Activated T-cell treated with anti-CD3 and anti-CD28 coated beads, Interleukin-2, amount 50 U/mL, for 4 hours (primary cell): ENCODE measurements at regions not wholly inside any gene's neighbourhood (a gene's known extent, or its start where the extent isn't known, plus 50 kb on each side); places are given as distances from the start of the nearest gene placed in this dataset.
"Not testable (repeated sequence)": the region's sequence is repeated elsewhere in the genome, so short reads cannot be mapped to it uniquely, and the experiment has no call there.

ENCODE experiments used
- ATAC-seq, 2 donors: fragments of 200-7000 bp; cut with Tn5 transposase; one replicate each; pipeline ENCODE4 v1.10.0; 2021
- DNase-seq: peaks from one replicate; pipeline ENCODE4 v3.0.0-alpha.2; 2020
- H3K27me3 Mint-ChIP-seq: one replicate; pipeline ENCODE4 v1.8.0; 2021; ENCODE audit warnings: low read depth, mixed read lengths
- H3K36me3 Mint-ChIP-seq: one replicate; pipeline ENCODE4 v1.8.0; 2022; ENCODE audit warnings: mixed read lengths; ENCODE audit not compliant: insufficient read depth
- H3K4me1 Mint-ChIP-seq: one replicate; pipeline ENCODE4 v1.8.0; 2021; ENCODE audit warnings: low read depth, mixed read lengths
- H3K4me3 Mint-ChIP-seq: one replicate; pipeline ENCODE4 v1.8.0; 2021; ENCODE audit warnings: mild to moderate bottlenecking, moderate library complexity, mixed read lengths
- H3K9me3 Mint-ChIP-seq: one replicate; pipeline ENCODE4 v1.8.0; 2021; ENCODE audit warnings: mixed read lengths

DNA sequence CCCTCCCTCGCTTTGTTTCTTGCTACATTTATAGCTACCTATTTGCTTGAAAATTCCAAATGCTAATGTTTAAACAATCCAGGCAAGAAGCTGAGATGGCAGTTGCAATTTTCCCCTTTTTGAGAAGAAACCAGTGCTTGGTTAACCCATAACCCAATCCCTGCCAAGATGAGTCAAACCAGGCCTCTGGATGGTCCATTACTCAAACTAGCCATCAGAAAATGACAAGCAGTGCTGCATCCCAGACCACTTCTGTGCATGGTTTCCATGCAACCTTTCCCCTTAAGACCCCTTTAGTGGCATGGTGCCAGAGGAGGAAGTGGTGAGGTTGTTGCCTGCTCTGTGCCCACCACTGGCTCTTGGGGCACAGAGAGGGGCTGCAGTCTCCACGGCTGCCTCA lies 131.2 kb upstream of the RMP24 start:
- Mint-ChIP-seq H3K9me3 (no peaks in the 10 kb centered on the region), H3K4me1 (no peaks in the 10 kb centered on the region), H3K4me3 (no peak overlapping the region), H3K27me3 (peaks cover 17% of the 10 kb centered on the region), H3K36me3 (no peaks in the 10 kb centered on the region)
- no peak for DNase-seq
- no peak for ATAC-seq

DNA sequence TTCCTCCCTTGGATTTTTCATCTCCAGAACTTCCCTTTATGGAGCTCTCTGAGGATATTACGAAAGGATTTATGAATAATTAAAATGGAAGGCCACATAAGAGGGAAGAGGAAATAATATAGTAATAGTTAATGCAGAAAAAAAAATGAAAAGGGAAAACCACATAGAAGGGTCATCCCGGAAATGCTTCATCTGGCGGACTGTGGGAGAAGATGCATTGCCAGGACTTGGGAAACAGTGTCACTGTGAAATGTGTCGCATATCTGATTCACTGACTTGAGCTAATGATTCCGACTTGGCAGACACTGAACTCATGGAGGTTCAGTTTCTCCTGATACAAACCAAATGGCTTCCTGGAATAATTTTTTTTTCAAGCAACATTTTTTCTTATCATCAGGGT lies 129.9 kb upstream of the RMP24 start:
- H3K27me3 Mint-ChIP-seq: peaks cover 17% of the 10 kb centered on the region
- no peak overlapping the region for H3K4me3 Mint-ChIP-seq
- no peaks in the 10 kb centered on the region for H3K9me3 Mint-ChIP-seq
- no peak for DNase-seq
- H3K4me1 Mint-ChIP-seq: no peaks in the 10 kb centered on the region
- no peak for ATAC-seq
- no peaks in the 10 kb centered on the region for H3K36me3 Mint-ChIP-seq

DNA sequence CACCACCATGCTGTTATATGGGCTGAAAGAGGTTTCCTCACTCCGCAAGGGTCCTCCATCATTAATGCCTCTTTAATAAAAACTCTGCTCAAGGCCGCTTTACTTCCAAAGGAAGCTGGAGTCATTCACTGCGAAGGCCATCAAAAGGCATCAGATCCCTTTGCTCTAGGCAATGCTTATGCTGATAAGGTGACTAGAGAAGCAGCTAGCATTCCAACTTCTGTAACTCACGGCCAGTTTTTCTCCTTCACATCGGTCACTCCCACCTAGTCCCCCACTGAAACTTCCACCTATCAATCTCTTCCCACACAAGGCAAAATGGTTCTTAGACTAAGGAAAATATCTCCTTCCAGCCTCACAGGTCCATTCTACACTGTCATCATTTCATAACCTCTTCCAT lies 124.2 kb upstream of the RMP24 start:
- H3K27me3 Mint-ChIP-seq: peaks cover 14% of the 10 kb centered on the region
- H3K36me3 Mint-ChIP-seq, DNase-seq, H3K9me3 Mint-ChIP-seq, H3K4me3 Mint-ChIP-seq, ATAC-seq, H3K4me1 Mint-ChIP-seq: not testable (repeated sequence)

DNA sequence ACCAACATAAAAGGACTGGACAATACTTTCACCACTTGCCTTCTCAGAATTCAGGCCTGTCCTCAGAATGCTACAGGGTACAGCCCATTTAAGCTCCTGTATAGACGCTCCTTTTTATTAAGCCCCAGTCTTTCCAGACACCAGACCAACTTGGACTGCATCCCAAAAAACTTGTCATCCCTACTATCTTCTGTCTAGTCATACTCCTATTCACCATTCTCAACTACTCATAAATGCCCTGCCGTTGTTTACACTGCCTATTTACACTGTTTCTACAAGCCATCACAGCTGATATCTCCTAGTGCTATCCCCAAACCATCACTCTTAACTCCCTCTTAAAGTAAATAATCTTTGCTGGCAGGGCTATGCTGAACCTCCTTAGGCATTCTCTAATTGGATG lies 123.2 kb upstream of the RMP24 start:
- H3K9me3 Mint-ChIP-seq, H3K4me3 Mint-ChIP-seq, H3K4me1 Mint-ChIP-seq, ATAC-seq, H3K36me3 Mint-ChIP-seq, DNase-seq: not testable (repeated sequence)
- peaks cover 14% of the 10 kb centered on the region for H3K27me3 Mint-ChIP-seq

DNA sequence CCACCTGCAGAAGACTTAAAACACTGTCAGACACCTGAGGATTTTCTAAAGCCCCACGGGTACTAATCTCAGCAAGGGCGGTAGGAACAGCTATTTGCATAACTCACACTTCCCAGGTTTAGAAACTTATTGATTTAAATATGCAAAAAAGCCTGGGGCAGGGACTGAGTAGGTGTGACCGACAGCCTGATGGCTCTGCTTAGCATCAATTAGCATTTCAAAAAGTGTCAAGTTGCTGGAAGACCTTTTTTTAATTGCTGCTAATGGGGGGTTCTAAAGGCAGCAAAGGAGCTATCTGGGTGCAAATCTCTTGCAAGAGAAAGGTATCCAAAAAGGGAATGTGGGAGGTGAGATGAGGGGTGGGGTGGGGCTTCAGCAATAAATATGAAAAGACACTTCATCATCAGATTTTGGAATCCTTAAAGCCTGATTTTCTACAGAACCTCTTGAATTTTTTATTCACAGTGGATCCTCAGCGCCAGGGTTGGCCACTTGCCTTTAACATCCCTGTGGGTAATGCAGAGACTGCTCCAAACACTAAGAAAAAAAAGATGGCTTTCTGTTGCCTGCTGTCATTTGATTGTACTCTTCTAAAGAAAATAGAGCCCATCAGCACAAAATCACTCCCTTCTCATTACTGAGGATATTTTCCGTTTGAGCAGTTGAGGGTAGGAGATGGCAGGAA lies 121.1 kb upstream of the RMP24 start:
- no peak for ATAC-seq
- no peaks in the 10 kb centered on the region for H3K4me1 Mint-ChIP-seq
- H3K27me3 Mint-ChIP-seq: peaks cover 2% of the 10 kb centered on the region
- no peaks in the 10 kb centered on the region for H3K36me3 Mint-ChIP-seq
- DNase-seq: no peak
- H3K9me3 Mint-ChIP-seq: peaks cover 2% of the 10 kb centered on the region
- H3K4me3 Mint-ChIP-seq: no peak overlapping the region

GRCh38 chr18:35852786-35853185 lies 119.7 kb upstream of the RMP24 start:
- no peak overlapping the region for H3K4me3 Mint-ChIP-seq
- DNase-seq: no peak
- H3K9me3 Mint-ChIP-seq: peaks cover 3% of the 10 kb centered on the region
- H3K4me1 Mint-ChIP-seq: no peaks in the 10 kb centered on the region
- H3K36me3 Mint-ChIP-seq: no peaks in the 10 kb centered on the region
- H3K27me3 Mint-ChIP-seq: peaks cover 2% of the 10 kb centered on the region
- ATAC-seq: no peak

DNA sequence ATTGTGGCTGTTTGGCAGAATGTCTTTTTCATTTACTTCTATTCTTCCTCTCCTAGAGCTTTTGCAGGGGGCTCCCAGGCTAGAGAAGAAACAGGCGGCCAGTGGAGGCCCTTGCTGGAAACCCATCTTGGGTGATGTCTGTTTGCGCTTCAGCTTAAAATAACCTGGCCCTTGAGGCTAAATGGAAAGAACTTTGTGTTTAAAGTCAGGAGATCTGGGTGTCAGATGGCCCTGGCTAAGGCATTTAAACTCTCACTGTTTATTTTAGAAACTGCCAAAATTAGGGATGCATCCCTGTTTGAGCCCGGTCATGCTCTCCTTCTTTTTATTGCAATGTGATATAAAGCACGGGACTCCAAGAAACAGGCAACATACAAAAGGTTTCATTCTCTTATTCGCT lies 118.4 kb upstream of the RMP24 start:
- peaks cover 3% of the 10 kb centered on the region for H3K9me3 Mint-ChIP-seq
- H3K4me3 Mint-ChIP-seq: no peak overlapping the region
- no peak for DNase-seq
- H3K27me3 Mint-ChIP-seq: peaks cover 5% of the 10 kb centered on the region
- H3K4me1 Mint-ChIP-seq: no peaks in the 10 kb centered on the region
- ATAC-seq: no peak
- H3K36me3 Mint-ChIP-seq: no peaks in the 10 kb centered on the region

GRCh38 chr18:35856178-35856577 lies 116.3 kb upstream of the RMP24 start:
- Mint-ChIP-seq H3K4me3 (no peak overlapping the region), H3K27me3 (peaks cover 10% of the 10 kb centered on the region), H3K4me1 (no peaks in the 10 kb centered on the region), H3K36me3 (no peaks in the 10 kb centered on the region), H3K9me3 (peaks cover 3% of the 10 kb centered on the region)
- ATAC-seq: no peak
- no peak for DNase-seq

GRCh38 chr18:35856721-35857120 lies 115.8 kb upstream of the RMP24 start:
- not testable (repeated sequence) for H3K4me3 Mint-ChIP-seq, H3K4me1 Mint-ChIP-seq, H3K9me3 Mint-ChIP-seq, H3K36me3 Mint-ChIP-seq, DNase-seq, ATAC-seq
- peaks cover 10% of the 10 kb centered on the region for H3K27me3 Mint-ChIP-seq

GRCh38 chr18:35857581-35857980 lies 114.9 kb upstream of the RMP24 start:
- ATAC-seq: not testable (repeated sequence)
- H3K27me3 Mint-ChIP-seq: peaks cover 10% of the 10 kb centered on the region

GRCh38 chr18:35861367-35862118 lies 110.9 kb upstream of the RMP24 start:
- Mint-ChIP-seq H3K27me3 (peaks cover 8% of the 10 kb centered on the region), H3K36me3 (no peaks in the 10 kb centered on the region), H3K9me3 (no peaks in the 10 kb centered on the region), H3K4me1 (no peaks in the 10 kb centered on the region), H3K4me3 (no peak overlapping the region)
- no peak for DNase-seq
- no peak for ATAC-seq

More at GRCh38 chr18:35857581-35857980, 114.9 kb upstream of the RMP24 start:
- not testable (repeated sequence) for DNase-seq, H3K4me1 Mint-ChIP-seq, H3K36me3 Mint-ChIP-seq, H3K4me3 Mint-ChIP-seq, H3K9me3 Mint-ChIP-seq

DNA sequence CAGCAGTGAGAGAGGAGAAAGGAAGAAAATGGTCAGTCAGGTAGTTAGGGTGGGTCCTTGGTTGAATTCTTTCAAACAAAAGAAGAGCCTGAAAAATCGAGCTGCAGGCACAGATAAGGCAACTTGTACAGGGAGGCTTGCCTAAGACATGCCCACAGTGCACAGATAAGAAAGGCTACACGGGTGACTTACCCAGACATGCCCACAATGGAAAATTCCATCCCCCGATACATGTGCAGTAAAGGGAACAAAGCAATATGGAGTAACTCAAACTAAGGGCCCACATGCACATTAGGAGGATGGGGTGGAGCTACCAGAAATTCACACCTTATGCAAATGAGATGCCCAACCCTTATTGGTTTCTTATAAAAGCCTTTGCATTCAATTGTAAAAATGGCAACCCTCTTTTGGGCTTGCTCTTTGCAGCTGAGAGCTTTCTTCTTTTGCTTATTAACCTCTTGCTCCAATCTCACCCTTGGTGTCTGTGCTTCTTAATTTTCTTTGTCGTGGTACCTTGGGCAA lies 110.3 kb upstream of the RMP24 start:
- Mint-ChIP-seq H3K9me3 (no peaks in the 10 kb centered on the region), H3K36me3 (no peaks in the 10 kb centered on the region), H3K27me3 (peaks cover 8% of the 10 kb centered on the region), H3K4me1 (no peaks in the 10 kb centered on the region), H3K4me3 (no peak overlapping the region)
- DNase-seq (no peak), ATAC-seq (no peak)

DNA sequence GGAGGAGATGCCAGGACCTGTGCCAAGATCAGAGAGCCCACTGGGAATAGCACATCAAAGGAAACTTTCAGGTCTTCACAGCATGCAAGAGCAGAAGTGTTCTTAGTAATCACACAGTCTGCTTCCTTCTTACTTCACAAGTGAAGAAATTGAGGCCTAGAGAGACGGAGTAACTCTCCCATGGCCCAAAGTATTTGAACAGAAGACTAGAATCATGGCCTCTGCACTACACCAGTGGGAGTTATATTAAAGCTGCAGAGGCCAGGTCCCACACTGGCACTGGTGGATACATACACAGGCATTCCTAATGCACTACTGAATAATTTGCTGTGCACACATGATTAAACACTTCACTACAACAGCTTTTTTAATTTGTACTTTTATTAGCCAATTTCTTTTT lies 107.6 kb upstream of the RMP24 start:
- Mint-ChIP-seq H3K27me3 (peaks cover 3% of the 10 kb centered on the region), H3K4me3 (no peak overlapping the region), H3K9me3 (no peaks in the 10 kb centered on the region), H3K4me1 (no peaks in the 10 kb centered on the region), H3K36me3 (no peaks in the 10 kb centered on the region)
- DNase-seq (no peak), ATAC-seq (no peak)

- Mint-ChIP-seq H3K36me3 (no peaks in the 10 kb centered on the region), H3K27me3 (peaks cover 5% of the 10 kb centered on the region), H3K9me3 (no peaks in the 10 kb centered on the region), H3K4me3 (no peak overlapping the region), H3K4me1 (no peaks in the 10 kb centered on the region)
- ATAC-seq: no peak
- DNase-seq: no peak
Observed at GRCh38 chr18:35868915-35869314, 103.6 kb upstream of the RMP24 start.

DNA sequence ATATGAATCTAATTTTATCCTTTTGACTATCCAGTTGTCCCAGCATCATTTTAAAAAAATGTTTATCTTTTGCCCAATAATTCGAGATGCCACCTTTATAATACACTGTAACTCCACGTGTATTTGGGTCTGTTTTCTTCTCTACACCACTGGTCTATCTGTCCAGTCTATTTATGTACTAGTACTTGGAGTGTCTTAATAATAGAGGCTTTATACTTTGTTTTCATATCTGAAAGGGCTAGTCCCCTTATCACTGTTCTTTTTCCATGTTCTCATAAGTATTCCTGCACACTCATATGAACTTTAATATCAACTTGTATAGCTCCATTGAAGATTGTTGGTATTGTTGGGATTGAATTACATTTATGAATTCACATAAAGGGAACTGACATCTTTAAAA lies 101.1 kb upstream of the RMP24 start:
- ATAC-seq (no peak), DNase-seq (no peak)
- H3K4me3 Mint-ChIP-seq: no peak overlapping the region
- no peaks in the 10 kb centered on the region for H3K9me3 Mint-ChIP-seq
- no peaks in the 10 kb centered on the region for H3K4me1 Mint-ChIP-seq
- no peaks in the 10 kb centered on the region for H3K36me3 Mint-ChIP-seq
- peaks cover 5% of the 10 kb centered on the region for H3K27me3 Mint-ChIP-seq
